Astrocyte of the cerebellum (primary cell): ENCODE measurements at regions not wholly inside any gene's neighbourhood (a gene's known extent, or its start where the extent isn't known, plus 50 kb on each side); places are given as distances from the start of the nearest gene placed in this dataset.

Experiments
- DNase-seq: peaks from one replicate; pipeline ENCODE4 v3.0.0-alpha.2; 2011; ENCODE audit warnings: low read depth
- H3K4me3 ChIP-seq: 2 replicates; pipeline ENCODE4 v1.5.1; 2011; ENCODE audit warnings: mild to moderate bottlenecking, low read depth, low read length, moderate library complexity
- CTCF ChIP-seq: IDR thresholded peaks from 2 replicates; pipeline ENCODE4 v1.5.1; 2012; ENCODE audit warnings: low read length, low read depth, moderate library complexity, mild to moderate bottlenecking; ENCODE audit errors: missing control alignments
- in situ Hi-C: cut with HindIII; loops from 2 replicates; pipeline ENCODE4 v1.10.0; 2017; ENCODE audit warnings: low sequenced_read_pairs

DNA sequence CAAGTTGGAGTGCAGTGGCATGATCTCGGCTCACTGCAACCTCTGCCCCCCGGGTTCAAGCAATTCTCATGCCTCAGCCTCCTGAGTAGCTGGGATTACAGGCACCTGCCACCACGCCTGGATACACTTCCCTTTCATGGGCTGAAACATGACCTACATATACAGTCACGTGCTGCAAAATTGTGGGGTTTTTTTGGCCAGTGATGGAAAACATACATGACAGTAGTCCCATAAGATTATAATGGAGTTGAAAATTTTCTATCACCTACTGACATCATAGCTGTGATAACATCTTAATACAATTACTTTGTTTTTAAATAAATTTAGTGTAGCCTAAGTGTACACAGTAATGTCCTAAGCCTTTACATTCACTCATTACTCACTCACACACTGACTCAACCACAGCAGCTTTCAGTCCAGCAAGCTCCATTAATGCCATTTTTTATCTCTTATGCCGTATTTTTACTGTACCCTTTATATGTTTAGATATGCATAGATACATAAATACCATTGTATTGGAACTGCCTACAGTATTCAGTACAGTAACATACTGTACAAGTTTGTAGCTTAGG is 79.9 kb upstream of the TMEM196 start:
- DNase-seq, result no peak
- H3K4me3 ChIP-seq, result no peak overlapping the region
- in situ Hi-C loops, result no loop called here
- no peak for TF ChIP-seq CTCF

DNA sequence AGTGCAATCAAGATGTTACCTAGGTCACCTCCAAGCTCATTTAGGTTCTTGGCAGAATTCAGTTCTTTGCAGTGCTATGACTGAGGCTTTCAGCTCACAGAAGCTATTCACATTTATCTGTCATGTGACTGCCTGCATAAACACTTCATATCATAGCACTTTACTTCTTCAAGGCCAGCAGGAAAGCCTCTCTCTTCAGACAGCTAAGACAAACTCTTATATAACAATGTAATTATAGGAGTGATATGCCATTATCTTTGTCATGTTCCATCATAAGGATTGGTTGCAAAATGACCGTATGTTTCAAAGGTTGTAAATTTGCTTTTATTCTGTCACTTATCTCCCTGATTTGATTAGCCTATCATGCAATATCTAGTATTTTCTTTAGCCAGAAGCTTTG is 78.8 kb upstream of the TMEM196 start:
- in situ Hi-C loops, result no loop called here
- DNase-seq, result no peak
- no peak for TF ChIP-seq CTCF
- H3K4me3 ChIP-seq, result no peak overlapping the region

GRCh38 chr7:19851504-19851903 is 78.1 kb upstream of the TMEM196 start:
- H3K4me3 ChIP-seq, result no peak overlapping the region
- in situ Hi-C loops, result no loop called here
- TF ChIP-seq CTCF, result no peak

DNA sequence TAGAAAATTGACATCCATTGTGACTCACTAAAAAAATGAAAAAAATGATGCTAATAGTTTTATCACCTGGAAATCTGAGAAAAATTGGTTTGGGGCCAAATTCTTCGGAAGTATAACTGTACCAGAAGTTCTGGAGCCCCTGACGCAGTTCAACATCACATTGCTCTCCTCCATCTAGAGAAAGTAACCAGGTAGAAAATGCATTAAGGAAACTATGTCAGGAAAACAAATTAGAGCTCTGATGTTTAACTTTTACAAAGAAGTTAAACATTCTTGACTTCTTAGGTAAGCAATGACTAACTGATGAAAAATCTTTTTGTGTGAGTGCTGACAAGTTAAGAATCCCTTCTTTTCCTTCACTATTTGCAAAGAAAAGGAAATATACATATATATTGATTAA is 61.1 kb upstream of the TMEM196 start:
- TF ChIP-seq CTCF, result no peak
- H3K4me3 ChIP-seq, result no peak overlapping the region
- in situ Hi-C loops, result no loop called here
- no peak for DNase-seq

More at GRCh38 chr7:19851504-19851903, 78.1 kb upstream of the TMEM196 start:
- DNase-seq, result no peak

- in situ Hi-C loops, result no loop called here
Observed at GRCh38 chr7:19830604-19831003, 57.2 kb upstream of the TMEM196 start.

More at GRCh38 chr7:19830604-19831003, 57.2 kb upstream of the TMEM196 start:
- no peak overlapping the region for H3K4me3 ChIP-seq
- no peak for TF ChIP-seq CTCF
- no peak for DNase-seq
